PC-9 (cell line): ENCODE measurements at regions not wholly inside any gene's neighbourhood (a gene's known extent, or its start where the extent isn't known, plus 50 kb on each side); places are given as distances from the start of the nearest gene placed in this dataset.

Source experiments
- BruUV-seq: library from RNA; stranded (reverse); fragments of 400-500 nt; replicated peaks from 2 replicates; lab custom pipeline; 2021; lab: Mats Ljungman, UMichigan
- CTCF ChIA-PET: fragments of 300-600 bp; sonication (Branson Sonifier 250); formaldehyde crosslinking; loops from one replicate; lab custom pipeline; 2022; ENCODE audit warnings: antibody characterized with exemption; lab: Charles Lee
- POLR2A ChIA-PET: fragments of 300-600 bp; sonication (Branson Sonifier 250); formaldehyde crosslinking; loops from one replicate; lab custom pipeline; 2022; ENCODE audit warnings: antibody characterized with exemption; ENCODE audit not compliant: unreplicated experiment; lab: Charles Lee
- DNase-seq, 2 experiments: peaks; one replicate each; pipeline versions ENCODE4 v3.0.0 to v3.0.0-alpha.2; 2015 to 2022; ENCODE audit warnings: mixed read lengths in 1 of 2
- H2AFZ ChIP-seq: fragments of 200-600 bp; sonication (generic); 2 replicates; pipeline ENCODE4 v1.8.1; 2017; ENCODE audit warnings: antibody characterized with exemption
- H3F3A ChIP-seq: fragments of 200-600 bp; sonication (generic); 2 replicates; pipeline ENCODE4 v1.8.1; 2017; ENCODE audit warnings: antibody characterized with exemption, mild to moderate bottlenecking, low read depth; ENCODE audit not compliant: insufficient read depth
- H3K27ac ChIP-seq: fragments of 200-600 bp; sonication (generic); 2 replicates; pipeline ENCODE4 v1.6.1; 2016; ENCODE audit warnings: mixed run types
- H3K27me3 ChIP-seq: fragments of 200-600 bp; sonication (generic); 2 replicates; pipeline ENCODE4 v1.6.1; 2016; ENCODE audit warnings: low read depth, mixed run types; ENCODE audit not compliant: insufficient read depth
- H3K36me3 ChIP-seq: fragments of 200-600 bp; sonication (generic); 2 replicates; pipeline ENCODE4 v1.6.1; 2016; ENCODE audit warnings: low read depth, mixed run types
- H3K4me1 ChIP-seq: fragments of 200-600 bp; sonication (generic); replicated peaks from 2 replicates; pipeline ENCODE4 v1.6.1; 2016; ENCODE audit warnings: mixed run types; ENCODE audit not compliant: insufficient read depth
- H3K4me2 ChIP-seq: fragments of 200-600 bp; sonication (generic); 2 replicates; pipeline ENCODE4 v1.6.1; 2017; ENCODE audit warnings: mixed run types
- H3K4me3 ChIP-seq: fragments of 200-600 bp; sonication (generic); 2 replicates; pipeline ENCODE4 v1.6.1; 2016; ENCODE audit warnings: mixed run types
- H3K79me2 ChIP-seq: fragments of 200-600 bp; sonication (generic); 2 replicates; pipeline ENCODE4 v1.6.1; 2017; ENCODE audit warnings: low read depth, mixed run types
- H3K9me2 ChIP-seq: fragments of 200-600 bp; sonication (generic); 2 replicates; pipeline ENCODE4 v1.8.1; 2017; ENCODE audit warnings: mild to moderate bottlenecking; ENCODE audit not compliant: insufficient read depth
- H3K9me3 ChIP-seq: fragments of 200-600 bp; sonication (generic); 2 replicates; pipeline ENCODE4 v1.8.1; 2016; ENCODE audit warnings: low read depth; ENCODE audit not compliant: insufficient read depth
- H4K20me1 ChIP-seq: fragments of 200-600 bp; sonication (generic); 2 replicates; pipeline ENCODE4 v1.8.1; 2017; ENCODE audit not compliant: insufficient read depth
- EZH2 ChIP-seq: fragments of 200-600 bp; sonication (generic); IDR thresholded peaks from 2 replicates; pipeline ENCODE4 v1.8.0; 2017; ENCODE audit warnings: antibody characterized with exemption, low read depth
- intact Hi-C: fragments of 100-400 bp; cut with micrococcal nuclease; formaldehyde crosslinking; loops from one replicate; pipeline ENCODE4 v1.10.0; 2022; ENCODE audit not compliant: unreplicated experiment
- TF ChIP-seq, protein P1 (sequence below): fragments of 200-600 bp; sonication (generic); conservative IDR thresholded peaks from 2 replicates; pipeline ENCODE4 v1.6.1; 2017; ENCODE audit warnings: mixed run types, antibody characterized with exemption, mild to moderate bottlenecking, moderate library complexity

DNA sequence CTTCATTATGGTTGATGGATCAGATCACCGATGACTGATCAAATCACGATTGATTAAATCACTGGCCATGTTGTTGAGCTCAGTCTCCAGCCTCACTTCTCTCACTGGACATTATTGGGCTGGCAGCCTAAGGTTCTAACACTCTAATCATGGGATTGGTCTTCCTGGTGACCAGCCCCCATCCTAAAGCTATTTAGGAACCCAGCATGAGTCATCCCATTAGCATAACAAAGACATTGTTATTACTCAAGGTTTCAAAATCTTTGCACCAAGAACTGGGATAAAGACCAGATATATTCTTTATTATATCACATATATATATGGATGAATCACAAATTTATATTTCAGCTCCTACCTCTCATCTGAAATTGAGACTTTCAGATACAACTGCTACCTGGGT lies 272.1 kb upstream of the IL12B start:
- no TSS peak for BruUV-seq
- no peaks in the 10 kb centered on the region for H3K27me3 ChIP-seq
- no peak for TF ChIP-seq EZH2
- TF ChIP-seq, protein P1, sequence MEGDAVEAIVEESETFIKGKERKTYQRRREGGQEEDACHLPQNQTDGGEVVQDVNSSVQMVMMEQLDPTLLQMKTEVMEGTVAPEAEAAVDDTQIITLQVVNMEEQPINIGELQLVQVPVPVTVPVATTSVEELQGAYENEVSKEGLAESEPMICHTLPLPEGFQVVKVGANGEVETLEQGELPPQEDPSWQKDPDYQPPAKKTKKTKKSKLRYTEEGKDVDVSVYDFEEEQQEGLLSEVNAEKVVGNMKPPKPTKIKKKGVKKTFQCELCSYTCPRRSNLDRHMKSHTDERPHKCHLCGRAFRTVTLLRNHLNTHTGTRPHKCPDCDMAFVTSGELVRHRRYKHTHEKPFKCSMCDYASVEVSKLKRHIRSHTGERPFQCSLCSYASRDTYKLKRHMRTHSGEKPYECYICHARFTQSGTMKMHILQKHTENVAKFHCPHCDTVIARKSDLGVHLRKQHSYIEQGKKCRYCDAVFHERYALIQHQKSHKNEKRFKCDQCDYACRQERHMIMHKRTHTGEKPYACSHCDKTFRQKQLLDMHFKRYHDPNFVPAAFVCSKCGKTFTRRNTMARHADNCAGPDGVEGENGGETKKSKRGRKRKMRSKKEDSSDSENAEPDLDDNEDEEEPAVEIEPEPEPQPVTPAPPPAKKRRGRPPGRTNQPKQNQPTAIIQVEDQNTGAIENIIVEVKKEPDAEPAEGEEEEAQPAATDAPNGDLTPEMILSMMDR: no peak
- H4K20me1 ChIP-seq: no peaks in the 10 kb centered on the region
- H2AFZ ChIP-seq: no peak overlapping the region
- no peak overlapping the region for H3K4me3 ChIP-seq
- no peak for DNase-seq
- H3K4me1 ChIP-seq: no peaks in the 10 kb centered on the region
- H3K4me2 ChIP-seq: no peak overlapping the region
- ChIA-PET CTCF (no interaction called here), POLR2A (no interaction called here)
- H3F3A ChIP-seq: no peaks in the 10 kb centered on the region
- H3K9me2 ChIP-seq: no peaks in the 10 kb centered on the region
- no peak overlapping the region for H3K27ac ChIP-seq
- intact Hi-C loops: no loop called here
- H3K9me3 ChIP-seq: no peaks in the 10 kb centered on the region; the same call in 1 of the 2 replicates
- H3K79me2 ChIP-seq: no peaks in the 10 kb centered on the region
- no peaks in the 10 kb centered on the region for H3K36me3 ChIP-seq

DNA sequence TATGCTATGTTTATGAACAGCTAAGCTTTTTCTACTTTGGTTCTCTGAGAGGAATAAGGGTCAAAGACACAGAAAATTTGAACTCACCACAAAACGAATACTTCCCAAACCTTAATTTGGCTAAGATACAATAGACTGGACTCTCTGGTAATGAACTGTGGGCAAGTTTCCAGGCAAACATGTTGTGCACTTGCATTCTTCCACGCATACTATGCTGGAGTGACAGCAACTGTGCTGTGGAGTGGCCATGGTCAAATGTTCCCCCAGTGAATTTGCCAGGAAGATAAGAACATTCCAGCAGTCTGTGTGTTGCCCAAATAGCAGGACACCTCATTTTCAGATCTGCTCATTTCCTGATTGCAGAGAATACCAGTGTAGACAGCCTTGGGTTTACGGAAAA lies 275.3 kb upstream of the IL12B start:
- Histone ChIP-seq H2AFZ (no peak overlapping the region), H3K9me3 (no peaks in the 10 kb centered on the region; the same call in 1 of the 2 replicates), H3K27ac (no peak overlapping the region), H3K27me3 (no peaks in the 10 kb centered on the region), H3K36me3 (no peaks in the 10 kb centered on the region), H3K4me3 (no peak overlapping the region), H4K20me1 (no peaks in the 10 kb centered on the region), H3K4me1 (no peaks in the 10 kb centered on the region), H3F3A (no peaks in the 10 kb centered on the region), H3K9me2 (no peaks in the 10 kb centered on the region), H3K4me2 (no peak overlapping the region), H3K79me2 (no peaks in the 10 kb centered on the region)
- POLR2A ChIA-PET: interaction anchor here (0.7 kb wide), 1 partner anchor 87 kb away, joined by 5 read pairs; no protein-coding TSS in a partner anchor
- CTCF ChIA-PET: no interaction called here
- BruUV-seq: no TSS peak
- DNase-seq: no peak
- no peak for TF ChIP-seq EZH2
- TF ChIP-seq, protein P1: no peak
- intact Hi-C loops: no loop called here

DNA sequence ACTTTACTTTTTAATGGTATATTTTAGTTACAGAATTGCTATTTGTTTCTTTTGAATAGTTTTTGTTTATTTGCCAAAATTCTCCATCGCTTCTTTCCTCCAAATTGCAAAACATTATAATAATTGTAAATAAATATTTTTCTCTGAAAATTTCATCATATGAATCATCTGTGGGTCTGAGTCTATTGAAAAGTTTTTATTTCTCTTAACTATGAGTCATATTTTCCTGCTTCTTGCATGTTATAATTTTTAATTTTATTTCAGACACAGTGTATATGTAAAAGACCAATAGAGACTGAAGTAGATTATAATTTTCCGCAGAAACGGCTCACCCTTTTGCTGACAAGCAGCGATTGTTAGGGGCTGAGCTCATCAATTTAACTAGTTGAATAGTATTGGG lies 279.1 kb upstream of the IL12B start:
- no peaks in the 10 kb centered on the region for H3K9me2 ChIP-seq
- no peak overlapping the region for H2AFZ ChIP-seq
- CTCF ChIA-PET: no interaction called here
- H3K27me3 ChIP-seq: no peaks in the 10 kb centered on the region
- H3F3A ChIP-seq: no peaks in the 10 kb centered on the region
- no peak for DNase-seq
- H3K79me2 ChIP-seq: no peaks in the 10 kb centered on the region
- no peaks in the 10 kb centered on the region for H3K4me1 ChIP-seq
- H3K27ac ChIP-seq: no peak overlapping the region
- no peak overlapping the region for H3K4me3 ChIP-seq
- H3K9me3 ChIP-seq: no peaks in the 10 kb centered on the region
- intact Hi-C loops: no loop called here
- BruUV-seq: no TSS peak
- H3K4me2 ChIP-seq: no peak overlapping the region
- H4K20me1 ChIP-seq: no peaks in the 10 kb centered on the region
- no peaks in the 10 kb centered on the region for H3K36me3 ChIP-seq
- POLR2A ChIA-PET: no interaction called here
- no peak for TF ChIP-seq EZH2
- TF ChIP-seq, protein P1: no peak
